ENCODE measurements at regions not wholly inside any gene's neighbourhood (a gene's known extent, or its start where the extent isn't known, plus 50 kb on each side); places are given as distances from the start of the nearest gene placed in this dataset.

DNA sequence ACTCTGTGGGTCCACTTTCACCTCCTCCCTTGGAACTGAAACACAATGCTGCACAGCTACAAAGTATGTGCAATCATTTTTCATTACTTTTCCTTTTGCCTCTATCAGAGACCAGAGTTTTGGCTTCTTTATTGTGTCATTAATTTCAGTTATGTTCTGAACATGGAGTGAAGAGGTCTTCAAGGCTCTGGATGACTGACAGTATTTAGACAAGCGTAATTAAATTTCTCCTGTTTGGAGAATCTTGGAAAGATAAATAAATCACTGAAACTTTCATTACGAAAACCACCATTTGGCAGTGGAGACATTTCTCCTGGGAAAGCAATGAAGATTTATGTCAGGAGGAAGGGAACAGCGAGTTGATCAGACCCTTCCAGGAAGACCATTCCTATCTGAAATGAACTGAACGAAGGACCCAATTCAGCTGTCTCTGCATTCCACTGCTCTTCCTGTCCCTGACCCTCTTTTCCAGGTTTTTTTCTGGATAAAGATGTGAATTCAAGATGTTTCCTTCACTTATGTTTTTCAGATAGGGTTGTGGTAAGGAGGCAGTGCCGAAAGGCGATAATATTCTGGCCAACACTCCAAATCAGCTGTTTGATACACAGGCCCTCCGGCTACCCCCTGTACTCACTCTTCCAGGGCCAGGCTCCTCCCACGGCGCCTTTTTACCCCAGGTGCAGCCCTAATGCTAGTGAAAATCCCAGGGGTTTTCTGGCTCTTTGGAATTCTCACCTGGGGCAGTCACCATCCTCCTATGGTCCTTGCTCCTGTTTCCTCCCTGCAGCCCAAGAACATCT lies 77.2 kb upstream of the OSMR start (continued):
- no peak for TF ChIP-seq HNF4G (IDR thresholded peaks at IDR 0.05; ENCODE audit: borderline replicate concordance, low read depth, low read length)
- no peak for TF ChIP-seq HNF4G (CRISPR knock-in tag; IDR thresholded peaks at IDR 0.05; ENCODE audit: borderline replicate concordance, low read depth)
- TF ChIP-seq, protein P1, sequence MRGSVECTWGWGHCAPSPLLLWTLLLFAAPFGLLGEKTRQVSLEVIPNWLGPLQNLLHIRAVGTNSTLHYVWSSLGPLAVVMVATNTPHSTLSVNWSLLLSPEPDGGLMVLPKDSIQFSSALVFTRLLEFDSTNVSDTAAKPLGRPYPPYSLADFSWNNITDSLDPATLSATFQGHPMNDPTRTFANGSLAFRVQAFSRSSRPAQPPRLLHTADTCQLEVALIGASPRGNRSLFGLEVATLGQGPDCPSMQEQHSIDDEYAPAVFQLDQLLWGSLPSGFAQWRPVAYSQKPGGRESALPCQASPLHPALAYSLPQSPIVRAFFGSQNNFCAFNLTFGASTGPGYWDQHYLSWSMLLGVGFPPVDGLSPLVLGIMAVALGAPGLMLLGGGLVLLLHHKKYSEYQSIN (CRISPR knock-in tag; IDR thresholded peaks at IDR 0.05; ENCODE audit: borderline replicate concordance): no peak
- no peak for TF ChIP-seq SP1 (IDR thresholded peaks at IDR 0.05)
- no peak for TF ChIP-seq SP1 (CRISPR knock-in tag; IDR thresholded peaks at IDR 0.05)
- TF ChIP-seq ZNF781 (CRISPR knock-in tag; IDR thresholded peaks at IDR 0.05; ENCODE audit: borderline replicate concordance, not compliant biosample characterization): no peak

DNA sequence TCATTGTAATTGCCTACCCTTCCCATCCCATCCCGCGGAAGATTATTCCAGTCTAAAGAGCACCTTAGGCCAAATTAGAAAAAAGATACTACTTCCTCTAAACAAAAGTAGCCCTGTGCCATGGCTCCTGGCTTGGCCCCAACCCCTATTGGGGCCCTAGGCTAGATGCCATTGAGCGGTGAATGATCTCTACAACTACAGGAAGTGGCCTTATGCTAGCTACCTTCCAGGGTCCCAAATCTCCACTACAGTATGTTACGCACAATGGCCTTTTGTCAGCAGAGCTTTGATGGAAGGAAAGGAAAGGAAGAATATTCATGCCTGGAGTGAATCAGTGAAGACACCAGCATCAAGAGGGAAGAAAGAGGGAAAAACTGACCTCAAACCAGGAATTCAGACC lies 73.3 kb upstream of the OSMR start:
- CTCF ChIA-PET (ENCODE audit: low intra/inter-chr PET ratio, low total read pairs): no interaction called here

More for the DNA sequence above, 73.3 kb upstream of the OSMR start:
- H3K4me2 ChIP-seq (ENCODE audit: low read depth, low read length): no peak overlapping the region
- TF ChIP-seq, protein P2, sequence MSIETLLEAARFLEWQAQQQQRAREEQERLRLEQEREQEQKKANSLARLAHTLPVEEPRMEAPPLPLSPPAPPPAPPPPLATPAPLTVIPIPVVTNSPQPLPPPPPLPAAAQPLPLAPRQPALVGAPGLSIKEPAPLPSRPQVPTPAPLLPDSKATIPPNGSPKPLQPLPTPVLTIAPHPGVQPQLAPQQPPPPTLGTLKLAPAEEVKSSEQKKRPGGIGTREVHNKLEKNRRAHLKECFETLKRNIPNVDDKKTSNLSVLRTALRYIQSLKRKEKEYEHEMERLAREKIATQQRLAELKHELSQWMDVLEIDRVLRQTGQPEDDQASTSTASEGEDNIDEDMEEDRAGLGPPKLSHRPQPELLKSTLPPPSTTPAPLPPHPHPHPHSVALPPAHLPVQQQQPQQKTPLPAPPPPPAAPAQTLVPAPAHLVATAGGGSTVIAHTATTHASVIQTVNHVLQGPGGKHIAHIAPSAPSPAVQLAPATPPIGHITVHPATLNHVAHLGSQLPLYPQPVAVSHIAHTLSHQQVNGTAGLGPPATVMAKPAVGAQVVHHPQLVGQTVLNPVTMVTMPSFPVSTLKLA (IDR thresholded peaks at IDR 0.05): no peak
- TF ChIP-seq TFDP2 (CRISPR knock-in tag; IDR thresholded peaks at IDR 0.05) (no peak), ZNF543 (CRISPR knock-in tag; IDR thresholded peaks at IDR 0.05) (no peak)
- intact Hi-C loops (cut with micrococcal nuclease; ENCODE audit: unreplicated experiment) (no loop called here), in situ Hi-C loops (cut with HindIII; ENCODE audit: extremely low pct_ligation_motif_present, low pct_unique_long_range_greater_than_20kb) (no loop called here)
- no peak overlapping the region for H3K27ac ChIP-seq (ENCODE audit: extremely low read length, insufficient read depth, low read length)
- no peak overlapping the region for H3K9ac ChIP-seq (ENCODE audit: insufficient read depth, low read depth, low read length)
- FAIRE-seq (no peak), DNase-seq (ENCODE audit: low spot score) (no peak), ATAC-seq (no peak)
- peaks cover 0 to 5% of the 10 kb centered on the region in 2 experiments; a peak in 2 of 5 replicates for H3K27me3 ChIP-seq (ENCODE audit: control insufficient read depth in 1 of 2, insufficient read depth in 2 of 2, low read length in 2 of 2)
- BruUV-seq (replicated peaks): no TSS peak
- H3K36me3 ChIP-seq (replicated peaks in 1 of 2; ENCODE audit: control insufficient read depth in 1 of 2, insufficient read depth in 2 of 2, low read length in 2 of 2): no peaks in the 10 kb centered on the region
- H3K4me1 ChIP-seq (ENCODE audit: insufficient read depth, low read length): no peaks in the 10 kb centered on the region
- WGBS (ENCODE audit: low lambda C conversion rate): 77% methylated on average over 4 of the region's 4 CpGs
- no peaks in the 10 kb centered on the region for H4K20me1 ChIP-seq (ENCODE audit: insufficient read depth, low read length)
- H3K9me3 ChIP-seq (ENCODE audit: low read length): no peaks in the 10 kb centered on the region
- H3K79me2 ChIP-seq (ENCODE audit: insufficient read depth, low read length): no peaks in the 10 kb centered on the region
- no peak overlapping the region for H2AFZ ChIP-seq (ENCODE audit: low read length)
- POLR2A ChIA-PET: no interaction called here
- no peak overlapping the region for H3K4me3 ChIP-seq (replicated peaks in 1 of 3; ENCODE audit: insufficient read depth in 1 of 3, low read depth in 2 of 3, low read length in 3 of 3)
